D721Med (cell line): ENCODE measurements at regions not wholly inside any gene's neighbourhood (a gene's known extent, or its start where the extent isn't known, plus 50 kb on each side); places are given as distances from the start of the nearest gene placed in this dataset.
A peak's percentile ranks its signal among the peaks of the same experiment; 100 is the strongest.

Experiments
- DNase-seq: peaks from one replicate; pipeline ENCODE4 v3.0.0; 2011; ENCODE audit warnings: low spot score; ENCODE audit not compliant: insufficient read length
- FAIRE-seq: peaks from 2 replicates; lab custom pipeline; 2011; peaks lifted over from hg19 to GRCh38; lab: Jason Lieb, UNC
- CTCF ChIP-seq: IDR thresholded peaks from 2 replicates; pipeline ENCODE4 v1.5.1; 2012; ENCODE audit warnings: mild to moderate bottlenecking, control low read depth; ENCODE audit not compliant: insufficient read depth; ENCODE audit errors: missing control alignments

- FAIRE-seq (no peak), DNase-seq (no peak)
- peak; percentile 14 for TF ChIP-seq CTCF
These were observed 151.5 kb upstream of the TOM1L1 start for GRCh38 chr17:54749157-54749556.

GRCh38 chr17:54754560-54754959 is 146.1 kb upstream of the TOM1L1 start:
- FAIRE-seq (no peak), DNase-seq (no peak)
- TF ChIP-seq CTCF = peak; percentile 46

- no peak for TF ChIP-seq CTCF
- DNase-seq (no peak), FAIRE-seq (no peak)
These were observed 139.8 kb upstream of the TOM1L1 start for GRCh38 chr17:54760836-54761235.

- FAIRE-seq = no peak
- TF ChIP-seq CTCF = no peak
- no peak for DNase-seq
These were observed 129.8 kb upstream of the TOM1L1 start for GRCh38 chr17:54770836-54771235.

- TF ChIP-seq CTCF = no peak
- no peak for DNase-seq
- no peak for FAIRE-seq
These were observed 129.2 kb upstream of the TOM1L1 start for GRCh38 chr17:54771409-54771915.

- DNase-seq (no peak), FAIRE-seq (no peak)
- no peak for TF ChIP-seq CTCF
These were observed 120.4 kb upstream of the TOM1L1 start for GRCh38 chr17:54780238-54780637.

- no peak for TF ChIP-seq CTCF
- DNase-seq (no peak), FAIRE-seq (no peak)
These were observed 119.3 kb upstream of the TOM1L1 start for GRCh38 chr17:54781389-54781788.
